CD14-positive monocyte (primary cell): ENCODE measurements at regions not wholly inside any gene's neighbourhood (a gene's known extent, or its start where the extent isn't known, plus 50 kb on each side); places are given as distances from the start of the nearest gene placed in this dataset.

Experiments used
- DNase-seq, 3 donors: peaks; one replicate each; pipeline ENCODE4 v3.0.0-alpha.2; 2011 to 2022
- H2AFZ ChIP-seq: 2 replicates; pipeline ENCODE4 v1.6.0; 2012; ENCODE audit warnings: mild to moderate bottlenecking, low read depth, low read length, inconsistent platforms; ENCODE audit not compliant: insufficient read depth, poor library complexity, severe bottlenecking
- H3K27ac ChIP-seq, 2 donors: 1 replicate in 1 of 2; 2 replicates in 1 of 2; pipeline ENCODE4 v1.5.1; 2012 to 2013; ENCODE audit warnings: low read length in 2 of 2, control low read depth in 1 of 2, inconsistent platforms in 1 of 2, low read depth in 1 of 2, mild to moderate bottlenecking in 1 of 2
- H3K27me3 ChIP-seq, 2 donors: one replicate each; pipeline versions ENCODE4 v1.6.0 to v1.6.1; 2011 to 2013; ENCODE audit warnings: low read length in 2 of 2; ENCODE audit not compliant: control insufficient read depth in 2 of 2, insufficient read depth in 2 of 2
- H3K36me3 ChIP-seq, 2 donors: replicated peaks in 1 of 2; 1 replicate in 1 of 2; 2 replicates in 1 of 2; pipeline versions ENCODE4 v1.5.1 to v1.6.1; 2012 to 2013; ENCODE audit warnings: low read length in 2 of 2, control low read depth in 1 of 2, inconsistent platforms in 1 of 2, mild to moderate bottlenecking in 1 of 2; ENCODE audit not compliant: insufficient read depth in 2 of 2, control insufficient read depth in 1 of 2
- H3K4me1 ChIP-seq, 2 donors: 1 replicate in 1 of 2; 2 replicates in 1 of 2; pipeline versions ENCODE4 v1.5.1 to v1.6.1; 2012 to 2013; ENCODE audit warnings: low read length in 2 of 2, control low read depth in 1 of 2, inconsistent platforms in 1 of 2, mild to moderate bottlenecking in 1 of 2, moderate library complexity in 1 of 2; ENCODE audit not compliant: insufficient read depth in 2 of 2, control insufficient read depth in 1 of 2
- H3K4me2 ChIP-seq: replicated peaks from 2 replicates; pipeline ENCODE3; 2012; ENCODE audit warnings: low read length, moderate library complexity, mild to moderate bottlenecking; ENCODE audit not compliant: poor library complexity, severe bottlenecking; ENCODE audit errors: extremely low read depth
- H3K4me3 ChIP-seq, 3 experiments: fragments of 200-600 bp in 1 of 3; sonication (generic) in 1 of 3; replicated peaks in 1 of 3; 1 replicate in 2 of 3; 2 replicates in 1 of 3; pipeline ENCODE4 v1.5.1; 2011 to 2013; ENCODE audit warnings: low read length in 3 of 3, mild to moderate bottlenecking in 3 of 3, control low read depth in 2 of 3, low read depth in 2 of 3, inconsistent platforms in 1 of 3, moderate library complexity in 1 of 3
- H3K79me2 ChIP-seq: 2 replicates; pipeline ENCODE4 v1.6.0; 2012; ENCODE audit warnings: mild to moderate bottlenecking, control low read depth, inconsistent platforms, low read length, moderate library complexity; ENCODE audit not compliant: insufficient read depth
- H3K9ac ChIP-seq: 2 replicates; pipeline ENCODE4 v1.6.0; 2017; ENCODE audit warnings: low read length, mild to moderate bottlenecking; ENCODE audit not compliant: insufficient read depth, poor library complexity, severe bottlenecking
- H3K9me3 ChIP-seq, 2 donors: replicated peaks in 1 of 2; 1 replicate in 1 of 2; 2 replicates in 1 of 2; pipeline versions ENCODE4 v1.5.1 to v1.6.1; 2012 to 2013; ENCODE audit warnings: low read length in 2 of 2, control low read depth in 1 of 2; ENCODE audit not compliant: control insufficient read depth in 1 of 2, insufficient read depth in 1 of 2
- H4K20me1 ChIP-seq: 2 replicates; pipeline ENCODE4 v1.6.0; 2012; ENCODE audit warnings: mild to moderate bottlenecking, low read length, control low read depth, moderate library complexity; ENCODE audit not compliant: insufficient read depth
- H3K27ac Mint-ChIP-seq, 7 donors: one replicate each; pipeline ENCODE4 v1.8.0; 2020; ENCODE audit warnings: mild to moderate bottlenecking in 7 of 7, mixed read lengths in 7 of 7, moderate library complexity in 6 of 7, inconsistent platforms in 2 of 7
- H3K27me3 Mint-ChIP-seq, 3 donors: one replicate each; pipeline ENCODE4 v1.8.0; 2021 to 2022; ENCODE audit warnings: low read depth in 3 of 3, mild to moderate bottlenecking in 3 of 3, mixed read lengths in 3 of 3, moderate library complexity in 3 of 3, inconsistent platforms in 1 of 3
- H3K36me3 Mint-ChIP-seq, 2 donors: one replicate each; pipeline ENCODE4 v1.8.0; 2020; ENCODE audit warnings: mixed read lengths in 2 of 2, inconsistent platforms in 1 of 2, mild to moderate bottlenecking in 1 of 2
- H3K4me1 Mint-ChIP-seq: one replicate; pipeline ENCODE4 v1.8.0; 2020; ENCODE audit warnings: mild to moderate bottlenecking, mixed read lengths
- H3K4me3 Mint-ChIP-seq, 2 donors: one replicate each; pipeline ENCODE4 v1.8.0; 2020; ENCODE audit warnings: mild to moderate bottlenecking in 2 of 2, mixed read lengths in 2 of 2, moderate library complexity in 1 of 2
- H3K9me3 Mint-ChIP-seq, 7 donors: one replicate each; pipeline ENCODE4 v1.8.0; 2020 to 2022; ENCODE audit warnings: mixed read lengths in 7 of 7, mild to moderate bottlenecking in 6 of 7, moderate library complexity in 6 of 7, inconsistent platforms in 2 of 7
- WGBS: methylation state at CpG from one replicate; pipeline ENCODE4 v1.1.5; 2013; ENCODE audit warnings: missing lambda C conversion rate; ENCODE audit not compliant: insufficient coverage; 5-methylcytosine and 5-hydroxymethylcytosine counted together
- intact Hi-C, 2 donors: fragments of 100-400 bp; cut with micrococcal nuclease; formaldehyde crosslinking; loops; one replicate each; pipeline versions ENCODE4 v1.15.0 to v1.15.1; 2023
- TF ChIP-seq, protein P1 (sequence below): fragments of 200-600 bp; IDR thresholded peaks from one replicate; pipeline ENCODE4 v1.8.0; 2022; ENCODE audit warnings: antibody characterized with exemption, mild to moderate bottlenecking

DNA sequence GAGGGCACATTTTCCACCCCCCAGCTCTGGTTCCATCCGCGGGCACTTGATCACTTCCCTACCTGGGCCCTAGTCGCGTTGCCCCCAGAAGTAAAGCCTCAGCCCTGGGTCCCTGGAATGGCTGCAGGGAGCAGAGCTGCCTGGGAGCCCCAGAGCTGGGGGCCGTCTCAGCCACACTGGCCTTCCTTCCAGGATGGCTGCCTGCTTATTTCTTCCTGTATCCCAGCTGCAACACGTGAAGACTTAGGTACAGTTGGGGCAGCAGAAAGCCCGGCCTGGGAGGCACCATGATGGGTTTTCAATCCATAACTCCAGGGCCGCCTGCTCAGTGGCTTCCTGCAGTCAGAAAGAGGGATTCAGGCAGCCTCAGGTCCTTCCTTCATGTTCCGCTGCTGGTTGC, 232.3 kb downstream of the IRX2 start:
- H3K4me3 ChIP-seq: no peak overlapping the region
- H3K4me1 ChIP-seq: no peaks in the 10 kb centered on the region
- H3K79me2 ChIP-seq: no peaks in the 10 kb centered on the region
- Mint-ChIP-seq H3K4me3 (no peak overlapping the region), H3K4me1 (no peaks in the 10 kb centered on the region), H3K9me3 (peaks cover 3 to 16% (median 6%) of the 10 kb centered on the region in 7 donors), H3K27me3 (peaks cover 0 to 8% (median 2%) of the 10 kb centered on the region in 3 donors), H3K27ac (no peak overlapping the region), H3K36me3 (no peaks in the 10 kb centered on the region)
- 84% methylated on average over 9 of the region's 9 CpGs for WGBS
- H3K27ac ChIP-seq: no peak overlapping the region
- peaks cover 6 to 30% of the 10 kb centered on the region in 2 donors for H3K9me3 ChIP-seq
- no peak overlapping the region for H2AFZ ChIP-seq
- no peak overlapping the region for H3K4me2 ChIP-seq
- H3K36me3 ChIP-seq: no peaks in the 10 kb centered on the region
- H4K20me1 ChIP-seq: no peaks in the 10 kb centered on the region
- no peaks in the 10 kb centered on the region for H3K27me3 ChIP-seq
- TF ChIP-seq, protein P1, sequence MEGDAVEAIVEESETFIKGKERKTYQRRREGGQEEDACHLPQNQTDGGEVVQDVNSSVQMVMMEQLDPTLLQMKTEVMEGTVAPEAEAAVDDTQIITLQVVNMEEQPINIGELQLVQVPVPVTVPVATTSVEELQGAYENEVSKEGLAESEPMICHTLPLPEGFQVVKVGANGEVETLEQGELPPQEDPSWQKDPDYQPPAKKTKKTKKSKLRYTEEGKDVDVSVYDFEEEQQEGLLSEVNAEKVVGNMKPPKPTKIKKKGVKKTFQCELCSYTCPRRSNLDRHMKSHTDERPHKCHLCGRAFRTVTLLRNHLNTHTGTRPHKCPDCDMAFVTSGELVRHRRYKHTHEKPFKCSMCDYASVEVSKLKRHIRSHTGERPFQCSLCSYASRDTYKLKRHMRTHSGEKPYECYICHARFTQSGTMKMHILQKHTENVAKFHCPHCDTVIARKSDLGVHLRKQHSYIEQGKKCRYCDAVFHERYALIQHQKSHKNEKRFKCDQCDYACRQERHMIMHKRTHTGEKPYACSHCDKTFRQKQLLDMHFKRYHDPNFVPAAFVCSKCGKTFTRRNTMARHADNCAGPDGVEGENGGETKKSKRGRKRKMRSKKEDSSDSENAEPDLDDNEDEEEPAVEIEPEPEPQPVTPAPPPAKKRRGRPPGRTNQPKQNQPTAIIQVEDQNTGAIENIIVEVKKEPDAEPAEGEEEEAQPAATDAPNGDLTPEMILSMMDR: no peak
- intact Hi-C loops: no loop called here
- H3K9ac ChIP-seq: no peak overlapping the region
- no peak for DNase-seq

DNA sequence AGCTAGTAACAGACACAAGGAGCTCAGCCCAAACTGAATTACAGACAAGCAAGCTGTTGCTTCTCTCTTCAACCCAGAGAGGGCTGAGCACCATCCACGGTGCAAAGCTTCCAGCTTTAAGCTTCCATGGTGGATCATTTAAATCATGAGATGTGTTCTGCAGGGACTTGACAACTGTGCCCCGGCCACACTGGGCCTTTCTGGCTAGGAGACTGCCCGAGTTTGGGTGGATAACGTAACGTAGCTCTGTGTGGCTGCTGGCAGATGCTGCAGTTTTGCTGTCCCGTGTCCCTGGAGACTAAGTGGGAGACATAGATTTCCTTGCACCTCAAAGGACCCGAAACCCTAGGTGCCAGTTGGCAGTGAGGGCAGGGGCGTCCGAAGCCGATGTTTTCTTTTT, 234.0 kb downstream of the IRX2 start:
- no peaks in the 10 kb centered on the region for H4K20me1 ChIP-seq
- H3K4me3 ChIP-seq: no peak overlapping the region
- no peak overlapping the region for H3K4me2 ChIP-seq
- no peak overlapping the region for H2AFZ ChIP-seq
- TF ChIP-seq, protein P1: no peak
- H3K27me3 ChIP-seq: no peaks in the 10 kb centered on the region
- peaks cover 0 to 8% (median 1%) of the 10 kb centered on the region in 3 donors for H3K27me3 Mint-ChIP-seq
- H3K36me3 Mint-ChIP-seq: no peaks in the 10 kb centered on the region
- WGBS: 82% methylated on average over 7 of the region's 10 CpGs
- H3K79me2 ChIP-seq: no peaks in the 10 kb centered on the region
- DNase-seq: no peak
- H3K9ac ChIP-seq: no peak overlapping the region
- peaks cover under 1 to 9% (median 3%) of the 10 kb centered on the region in 7 donors for H3K9me3 Mint-ChIP-seq
- no peak overlapping the region for H3K27ac Mint-ChIP-seq
- H3K36me3 ChIP-seq: no peaks in the 10 kb centered on the region
- H3K4me1 ChIP-seq: no peaks in the 10 kb centered on the region
- peaks cover 0 to 18% of the 10 kb centered on the region in 2 donors for H3K9me3 ChIP-seq
- no peak overlapping the region for H3K4me3 Mint-ChIP-seq
- intact Hi-C loops: no loop called here
- no peaks in the 10 kb centered on the region for H3K4me1 Mint-ChIP-seq
- H3K27ac ChIP-seq: no peak overlapping the region
